ENCODE measurements at regions not wholly inside any gene's neighbourhood (a gene's known extent, or its start where the extent isn't known, plus 50 kb on each side); places are given as distances from the start of the nearest gene placed in this dataset.

- TF ChIP-seq TAF1 (IDR thresholded peaks at IDR 0.05; ENCODE audit: borderline replicate concordance, low read depth, low read length) = no peak
- TF ChIP-seq POLR2A (IDR thresholded peaks at IDR 0.05; ENCODE audit: low read depth, low read length) = no peak
- TF ChIP-seq POLR2AphosphoS5 (IDR thresholded peaks at IDR 0.05; ENCODE audit: low read depth, low read length) = no peak
- DNase-seq (ENCODE audit: insufficient read length) (no peak), FAIRE-seq (no peak)
Measured at GRCh38 chr11:120061036-120061760, 76.7 kb downstream of the TRIM29 start.

- TF ChIP-seq POLR2A (IDR thresholded peaks at IDR 0.05; ENCODE audit: low read depth, low read length) = no peak
- DNase-seq (ENCODE audit: insufficient read length) = no peak
- FAIRE-seq = no peak
Measured at GRCh38 chr11:120060512-120060911, 77.4 kb downstream of the TRIM29 start.

GRCh38 chr11:120058931-120059330 lies 79.0 kb downstream of the TRIM29 start:
- TF ChIP-seq POLR2AphosphoS5 (IDR thresholded peaks at IDR 0.05; ENCODE audit: low read depth, low read length) (no peak), TAF1 (IDR thresholded peaks at IDR 0.05; ENCODE audit: borderline replicate concordance, low read depth, low read length) (no peak), POLR2A (IDR thresholded peaks at IDR 0.05; ENCODE audit: low read depth, low read length) (no peak)
- no peak for FAIRE-seq
- no peak for DNase-seq (ENCODE audit: insufficient read length)

GRCh38 chr11:120057595-120058581 lies 80.0 kb downstream of the TRIM29 start:
- FAIRE-seq (no peak), DNase-seq (ENCODE audit: insufficient read length) (no peak)

GRCh38 chr11:120057028-120057330 lies 80.9 kb downstream of the TRIM29 start:
- TF ChIP-seq POLR2AphosphoS5 (IDR thresholded peaks at IDR 0.05; ENCODE audit: low read depth, low read length) (no peak), POLR2A (IDR thresholded peaks at IDR 0.05; ENCODE audit: low read depth, low read length) (no peak), TAF1 (IDR thresholded peaks at IDR 0.05; ENCODE audit: borderline replicate concordance, low read depth, low read length) (no peak)
- DNase-seq (ENCODE audit: insufficient read length) (no peak), FAIRE-seq (no peak)

More at GRCh38 chr11:120057595-120058581, 80.0 kb downstream of the TRIM29 start:
- no peak for TF ChIP-seq TAF1 (IDR thresholded peaks at IDR 0.05; ENCODE audit: borderline replicate concordance, low read depth, low read length)
- no peak for TF ChIP-seq POLR2A (IDR thresholded peaks at IDR 0.05; ENCODE audit: low read depth, low read length)
- no peak for TF ChIP-seq POLR2AphosphoS5 (IDR thresholded peaks at IDR 0.05; ENCODE audit: low read depth, low read length)

- no peak for TF ChIP-seq POLR2A (IDR thresholded peaks at IDR 0.05; ENCODE audit: low read depth, low read length)
- TF ChIP-seq TAF1 (IDR thresholded peaks at IDR 0.05; ENCODE audit: borderline replicate concordance, low read depth, low read length) = no peak
- TF ChIP-seq POLR2AphosphoS5 (IDR thresholded peaks at IDR 0.05; ENCODE audit: low read depth, low read length) = no peak
- FAIRE-seq = no peak
Measured at GRCh38 chr11:120056301-120057027, 81.4 kb downstream of the TRIM29 start.

GRCh38 chr11:120055646-120056045 lies 82.3 kb downstream of the TRIM29 start:
- TF ChIP-seq POLR2A (IDR thresholded peaks at IDR 0.05; ENCODE audit: low read depth, low read length) = no peak
- no peak for TF ChIP-seq POLR2AphosphoS5 (IDR thresholded peaks at IDR 0.05; ENCODE audit: low read depth, low read length)
- TF ChIP-seq TAF1 (IDR thresholded peaks at IDR 0.05; ENCODE audit: borderline replicate concordance, low read depth, low read length) = no peak
- DNase-seq (ENCODE audit: insufficient read length) (no peak), FAIRE-seq (no peak)

More at GRCh38 chr11:120056301-120057027, 81.4 kb downstream of the TRIM29 start:
- DNase-seq (ENCODE audit: insufficient read length) = no peak

- no peak for FAIRE-seq
- TF ChIP-seq POLR2A (IDR thresholded peaks at IDR 0.05; ENCODE audit: low read depth, low read length) = no peak
- TF ChIP-seq POLR2AphosphoS5 (IDR thresholded peaks at IDR 0.05; ENCODE audit: low read depth, low read length) = no peak
- TF ChIP-seq TAF1 (IDR thresholded peaks at IDR 0.05; ENCODE audit: borderline replicate concordance, low read depth, low read length) = no peak
- no peak for DNase-seq (ENCODE audit: insufficient read length)
Measured at GRCh38 chr11:120054753-120055045, 83.2 kb downstream of the TRIM29 start.

- FAIRE-seq = no peak
- no peak for TF ChIP-seq TAF1 (IDR thresholded peaks at IDR 0.05; ENCODE audit: borderline replicate concordance, low read depth, low read length)
- no peak for TF ChIP-seq POLR2A (IDR thresholded peaks at IDR 0.05; ENCODE audit: low read depth, low read length)
- no peak for TF ChIP-seq POLR2AphosphoS5 (IDR thresholded peaks at IDR 0.05; ENCODE audit: low read depth, low read length)
- no peak for DNase-seq (ENCODE audit: insufficient read length)
Measured at GRCh38 chr11:120054016-120054752, 83.7 kb downstream of the TRIM29 start.

GRCh38 chr11:120052196-120052775 lies 85.6 kb downstream of the TRIM29 start:
- FAIRE-seq = no peak
- TF ChIP-seq POLR2AphosphoS5 (IDR thresholded peaks at IDR 0.05; ENCODE audit: low read depth, low read length) (no peak), POLR2A (IDR thresholded peaks at IDR 0.05; ENCODE audit: low read depth, low read length) (no peak), TAF1 (IDR thresholded peaks at IDR 0.05; ENCODE audit: borderline replicate concordance, low read depth, low read length) (no peak)
- no peak for DNase-seq (ENCODE audit: insufficient read length)
